ENCODE measurements at regions not wholly inside any gene's neighbourhood (a gene's known extent, or its start where the extent isn't known, plus 50 kb on each side); places are given as distances from the start of the nearest gene placed in this dataset.
"Not testable (repeated sequence)": the region's sequence is repeated elsewhere in the genome, so short reads cannot be mapped to it uniquely, and the experiment has no call there.

DNA sequence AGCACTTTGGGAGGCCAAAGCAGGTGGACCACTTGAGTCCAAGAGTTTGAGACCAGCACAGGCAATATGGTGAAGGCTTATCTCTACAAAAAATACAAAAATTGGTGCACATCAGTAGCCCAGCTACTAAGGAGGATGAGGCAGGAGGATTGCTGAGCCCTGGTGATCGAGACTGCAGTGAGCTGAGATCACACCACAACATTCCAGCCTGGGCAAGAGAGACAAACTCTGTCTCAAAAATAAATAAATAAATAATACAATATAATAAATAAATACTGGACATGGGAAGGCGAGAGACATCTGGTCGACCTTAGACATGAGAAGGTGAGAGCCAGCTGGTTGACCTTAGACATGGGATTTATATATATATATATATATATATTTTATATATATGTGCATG lies 119.8 kb upstream of the SLC38A4 start:
- no peak for DNase-seq (ENCODE audit: low spot score)

DNA sequence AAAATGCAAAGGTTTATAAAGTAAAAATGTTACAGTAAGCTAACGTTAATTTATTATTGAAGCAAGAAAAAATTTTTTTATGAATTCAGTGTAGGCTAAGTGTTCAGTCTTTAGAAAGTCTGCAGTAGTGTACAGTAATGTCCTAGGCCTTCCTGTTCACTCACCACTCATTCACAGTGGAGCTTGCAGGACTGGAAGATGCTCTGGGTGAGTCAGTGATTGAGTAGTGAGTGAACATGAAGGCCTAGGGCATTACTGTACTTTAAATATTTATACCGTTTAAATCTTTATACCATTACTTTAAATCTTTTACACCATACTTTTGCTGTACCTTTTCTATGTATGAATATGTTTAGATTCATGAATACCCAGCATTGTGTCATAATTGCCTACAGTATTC lies 120.3 kb upstream of the SLC38A4 start:
- DNase-seq (ENCODE audit: low spot score) = no peak

DNA sequence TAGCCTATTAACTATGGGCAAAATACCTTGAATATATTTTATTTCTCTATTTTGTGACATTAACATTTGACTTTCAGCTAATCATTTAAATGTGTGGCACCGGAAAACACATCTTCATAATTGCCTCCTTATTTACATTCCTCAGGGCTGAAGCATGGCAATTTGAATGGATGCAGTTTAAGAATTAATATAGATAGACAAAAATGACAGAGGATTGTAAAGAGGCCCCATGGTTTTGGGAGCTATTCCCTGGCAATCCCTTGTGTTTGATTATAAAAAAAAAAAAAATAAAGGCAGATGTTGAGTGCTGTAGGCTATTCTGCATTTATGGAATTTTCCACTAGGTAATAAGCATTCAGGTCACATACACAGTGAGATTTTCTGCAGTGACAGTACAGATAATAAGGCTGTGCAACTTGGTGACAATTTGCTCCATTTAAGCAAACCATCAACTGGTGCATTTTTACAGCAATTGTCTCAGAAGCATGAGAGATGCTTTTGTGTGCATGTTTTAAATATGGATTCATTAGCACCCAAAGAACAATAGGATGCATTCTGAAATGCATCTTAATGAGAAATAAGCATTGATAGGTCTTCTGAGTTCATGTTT lies 123.2 kb upstream of the SLC38A4 start:
- DNase-seq (ENCODE audit: low spot score) = no peak

DNA sequence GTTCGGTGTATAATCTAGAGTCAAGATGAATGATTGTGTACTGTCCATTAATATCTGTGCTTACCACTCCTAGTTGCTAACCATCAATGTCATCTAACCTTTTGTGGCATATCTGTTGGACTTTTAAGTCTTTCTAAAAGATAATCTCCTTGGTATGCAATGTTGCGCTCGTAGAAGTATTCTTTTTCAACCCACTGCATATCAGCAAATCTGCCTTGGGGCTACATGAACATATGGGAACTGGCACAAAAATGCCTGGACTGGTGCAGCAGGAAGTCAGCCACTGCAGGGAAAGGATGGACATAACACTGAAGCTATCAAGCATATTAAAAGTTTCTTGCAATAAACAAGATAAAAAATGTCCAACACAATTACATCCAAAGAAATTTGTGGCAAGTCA lies 124.3 kb upstream of the SLC38A4 start:
- no peak for DNase-seq (ENCODE audit: low spot score)

DNA sequence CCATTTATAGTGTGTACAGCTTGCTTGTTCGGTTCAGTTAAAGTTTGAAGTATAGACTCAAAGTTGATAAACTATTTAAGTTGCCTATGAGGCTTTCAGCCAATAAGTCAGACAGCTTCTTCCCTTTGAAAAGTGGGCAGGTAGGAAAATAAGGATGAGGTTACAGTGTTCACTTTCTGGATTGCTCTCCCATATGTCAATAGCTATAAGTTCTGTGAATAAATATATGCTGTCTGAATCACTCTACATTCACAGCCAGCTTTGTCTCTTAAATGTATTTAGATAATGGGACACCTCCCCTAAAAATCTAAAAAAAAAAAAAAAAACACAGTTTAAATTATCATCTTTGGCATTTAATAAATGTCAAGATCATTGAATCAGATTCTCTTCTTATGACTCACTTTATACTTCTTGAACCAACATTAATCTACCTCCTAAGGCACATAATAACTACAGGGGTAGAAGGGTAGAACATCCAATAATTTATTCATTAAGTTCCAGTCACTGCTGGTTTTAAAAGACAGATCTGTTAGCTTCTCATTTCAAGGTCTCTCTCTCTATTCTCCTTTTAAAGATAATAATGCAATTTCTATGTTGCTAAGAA lies 126.4 kb upstream of the PCED1B start:
- DNase-seq (ENCODE audit: low spot score) = no peak

DNA sequence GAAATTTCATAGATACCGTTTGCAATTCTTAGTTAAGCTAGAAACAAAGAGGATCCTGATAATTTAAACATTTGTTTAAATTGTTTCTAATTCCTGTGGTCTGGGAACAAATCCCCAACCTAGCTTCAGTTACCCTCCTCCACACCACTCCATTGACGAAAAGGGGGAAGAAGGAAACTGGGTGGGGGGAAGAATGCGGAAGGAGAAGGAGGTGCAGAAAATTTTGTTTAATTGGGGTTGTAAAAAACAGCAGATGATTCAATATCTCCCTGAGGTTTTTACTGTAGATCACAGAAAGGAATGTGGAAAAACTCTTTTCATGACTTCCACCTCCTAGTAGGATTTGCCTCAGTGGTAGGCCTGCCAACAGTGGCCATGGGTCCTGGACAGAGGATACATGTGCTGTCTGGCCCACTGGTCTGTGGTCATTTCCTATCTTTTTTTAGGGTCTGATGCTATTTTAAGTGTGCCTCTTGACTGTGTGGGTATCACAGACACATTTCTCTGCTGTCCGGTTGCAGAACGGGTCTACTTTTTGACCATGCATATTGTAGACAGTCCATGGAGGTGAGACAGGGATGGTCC lies 122.9 kb upstream of the PCED1B start:
- no peak for DNase-seq (ENCODE audit: low spot score)

DNA sequence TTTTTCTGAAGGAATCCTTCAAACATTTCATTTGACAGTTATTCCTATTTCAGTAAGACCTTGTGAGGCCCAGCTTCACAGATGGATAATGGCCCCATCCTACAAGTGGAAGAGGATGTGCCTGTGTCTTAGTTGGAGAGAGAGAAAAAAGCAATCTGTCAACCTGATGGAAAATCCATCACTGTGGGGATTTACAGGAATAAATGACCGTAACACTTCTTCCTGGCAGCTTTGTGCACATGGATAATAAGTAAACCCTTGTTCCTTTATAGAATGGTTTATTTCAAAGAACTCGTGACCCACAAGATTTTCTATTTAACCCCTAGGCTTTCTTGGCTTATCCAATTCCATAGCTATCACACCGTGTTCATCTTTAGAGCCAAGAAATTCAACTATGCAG lies 121.4 kb upstream of the PCED1B start:
- no peak for DNase-seq (ENCODE audit: low spot score)

DNA sequence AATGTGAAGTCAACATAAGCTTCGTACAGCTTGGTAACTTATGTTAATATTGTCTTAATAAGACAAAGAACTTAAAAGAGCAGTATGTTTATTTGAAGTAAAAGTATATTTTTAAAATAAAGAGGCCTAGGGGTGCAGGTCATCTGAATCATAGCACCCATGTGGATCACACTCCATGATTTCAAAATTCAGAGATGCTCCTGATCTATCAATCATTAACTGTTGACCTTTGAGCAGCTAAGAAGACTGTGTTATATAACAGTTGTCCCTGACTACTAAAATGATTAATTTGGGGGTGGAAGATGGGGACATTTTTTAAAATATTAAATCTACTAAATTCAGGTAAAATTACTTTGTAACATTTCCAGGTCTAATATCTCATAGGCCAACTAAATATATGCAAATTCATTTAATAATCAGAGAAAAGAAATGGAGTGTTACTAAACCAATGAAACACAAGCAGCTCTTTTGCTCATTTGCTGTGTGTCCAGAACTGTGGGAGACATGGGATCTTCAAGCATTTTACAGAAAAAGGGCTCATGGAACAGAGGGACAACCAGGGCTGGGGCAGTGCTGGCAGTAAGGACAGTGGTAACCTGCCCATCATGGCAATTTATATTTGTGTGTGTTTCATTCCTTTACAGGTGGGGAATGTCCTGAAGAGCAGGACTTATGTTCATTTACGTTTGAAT lies 120.7 kb upstream of the PCED1B start:
- no peak for DNase-seq (ENCODE audit: low spot score)

DNA sequence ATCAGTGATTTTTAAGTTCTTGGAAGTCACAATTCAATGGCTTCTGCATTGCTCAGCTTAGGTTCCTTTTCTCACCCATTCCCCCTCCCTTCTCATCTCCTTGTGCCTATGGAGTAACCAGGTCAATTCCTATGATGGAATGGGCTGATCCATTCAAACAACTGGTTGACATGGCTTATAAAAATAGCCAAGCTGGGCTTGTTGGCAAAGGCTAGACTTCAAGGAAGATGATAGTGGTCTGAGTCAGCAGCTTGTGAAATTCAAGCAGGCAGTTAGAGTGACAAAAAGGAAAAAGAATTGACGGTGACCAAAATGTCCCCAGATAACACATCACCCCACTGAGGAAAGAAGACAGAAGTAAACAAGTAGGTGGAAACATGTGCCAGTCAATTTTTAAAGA lies 119.9 kb upstream of the PCED1B start:
- DNase-seq (ENCODE audit: low spot score) = no peak

DNA sequence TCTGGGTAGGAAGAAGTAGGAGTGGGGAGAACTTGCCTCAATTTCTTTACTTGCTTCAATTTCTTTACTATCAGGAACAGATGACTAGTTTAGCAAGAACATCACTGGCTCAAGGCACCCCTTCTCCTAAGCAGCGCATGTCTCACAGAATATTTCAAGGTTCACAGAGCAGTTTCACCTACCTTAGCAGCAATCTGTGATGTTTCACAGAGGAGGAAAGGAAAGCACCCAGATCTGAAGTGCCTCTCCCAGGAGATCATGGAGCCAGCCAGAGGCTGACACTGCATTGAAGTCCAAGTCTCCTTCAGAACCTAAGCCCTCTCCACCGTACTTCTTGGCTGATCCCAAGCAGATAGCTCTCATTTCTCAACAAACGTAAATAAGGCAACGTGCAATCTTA lies 118.7 kb upstream of the PCED1B start:
- DNase-seq (ENCODE audit: low spot score) = no peak

DNA sequence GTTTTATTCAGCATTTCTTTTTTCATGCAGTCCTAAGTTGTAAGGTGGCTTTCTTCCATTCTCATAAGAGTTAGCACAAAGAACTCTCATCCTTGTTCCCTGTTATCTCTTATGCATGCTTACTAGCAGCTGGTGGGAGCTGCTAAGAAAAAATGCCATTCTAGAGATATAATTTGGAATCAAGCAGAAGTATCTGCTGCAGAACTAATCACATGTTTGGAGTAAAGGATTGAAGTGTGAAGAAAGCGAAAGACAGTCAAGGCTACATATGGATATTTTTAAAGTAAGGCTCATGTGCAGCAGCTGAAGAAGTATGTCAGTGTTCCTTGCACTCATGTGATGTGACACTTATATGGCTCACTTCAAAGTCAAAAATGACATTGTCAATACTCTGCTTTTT lies 116.2 kb upstream of the PCED1B start:
- DNase-seq (ENCODE audit: low spot score) = no peak

DNA sequence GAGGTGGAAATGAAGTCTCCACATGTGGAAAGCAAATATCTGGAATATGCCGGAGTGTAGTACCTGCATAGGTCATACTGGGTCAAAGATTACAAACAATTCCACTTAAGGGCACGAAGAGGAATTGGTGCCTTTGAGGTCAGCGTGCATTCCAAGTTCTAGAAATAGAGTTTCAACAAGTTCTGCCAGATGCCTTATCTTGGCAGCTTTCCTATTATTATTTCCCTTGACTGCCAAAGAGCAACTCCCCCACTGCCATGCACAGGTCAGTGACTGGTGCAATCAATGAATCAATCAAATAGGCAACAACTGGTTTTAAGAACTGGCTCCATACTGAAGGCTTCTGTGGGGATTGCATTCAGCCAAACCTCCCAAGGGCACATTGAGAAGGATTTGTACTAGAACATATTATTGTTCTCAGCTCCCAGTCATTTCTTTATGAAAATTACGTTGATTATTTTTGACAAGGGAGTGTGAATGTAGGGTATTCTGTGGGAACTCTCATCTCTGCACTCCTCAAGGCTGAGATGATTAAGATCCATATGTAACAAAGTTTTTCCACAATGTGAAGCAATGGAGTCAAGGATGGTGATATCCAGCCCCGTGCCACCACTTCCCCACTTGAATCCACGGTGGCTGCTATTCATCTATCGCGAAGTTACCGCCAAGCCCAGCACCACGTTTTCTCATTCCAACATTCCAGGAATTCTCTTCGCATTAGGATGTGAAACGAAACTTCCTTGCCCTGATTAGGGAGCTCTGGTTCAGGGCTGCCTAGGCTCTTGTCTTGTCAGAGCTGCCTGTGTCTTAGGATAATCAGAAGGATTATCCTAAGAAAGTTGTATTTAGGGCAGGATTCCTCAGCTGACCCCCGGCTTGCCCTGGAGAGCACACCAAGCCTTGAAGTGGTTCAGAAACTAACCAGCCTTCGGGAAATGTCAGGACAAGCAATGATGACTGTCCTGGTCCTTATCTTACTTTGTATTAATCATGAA lies 115.1 kb upstream of the PCED1B start:
- DNase-seq (ENCODE audit: low spot score) = no peak

DNA sequence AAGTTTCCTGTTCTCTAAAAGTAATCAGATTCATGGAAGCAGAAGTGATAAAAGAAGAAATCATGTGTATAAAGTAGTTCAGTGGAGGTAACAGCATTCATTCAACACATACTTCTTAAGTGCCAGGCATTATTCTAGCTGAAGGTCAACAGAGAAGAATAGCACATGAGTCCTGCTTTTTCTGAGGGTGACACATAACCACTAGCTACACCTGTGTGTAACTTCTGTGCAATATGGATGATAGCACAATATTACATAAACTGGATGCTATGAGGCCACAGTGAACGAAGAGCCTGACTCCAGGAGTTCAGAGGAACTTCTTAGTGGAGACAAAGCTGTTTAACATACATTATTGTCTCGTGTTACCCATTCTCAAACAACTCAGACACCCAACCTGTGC lies 114.3 kb upstream of the PCED1B start:
- no peak for DNase-seq (ENCODE audit: low spot score)

DNA sequence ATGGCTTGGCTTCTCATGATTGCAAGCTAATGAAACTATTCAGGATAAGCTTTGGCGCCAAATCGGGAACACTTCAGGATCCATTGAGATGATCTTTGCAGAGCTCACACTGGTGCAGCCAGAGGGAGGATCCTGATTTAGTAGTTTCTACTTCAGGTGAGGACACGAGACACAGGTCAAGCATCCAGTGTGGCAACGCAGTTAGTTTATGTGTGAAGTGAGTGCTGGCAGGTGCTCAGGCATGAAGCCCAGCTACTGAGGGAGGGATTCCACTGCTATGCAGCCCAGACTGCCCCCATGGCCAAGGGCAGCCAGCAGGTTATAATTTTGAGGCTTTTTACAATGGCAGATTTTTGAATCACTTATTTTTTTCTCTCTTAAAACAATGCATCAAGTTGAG lies 113.5 kb upstream of the PCED1B start:
- DNase-seq (ENCODE audit: low spot score) = no peak

DNA sequence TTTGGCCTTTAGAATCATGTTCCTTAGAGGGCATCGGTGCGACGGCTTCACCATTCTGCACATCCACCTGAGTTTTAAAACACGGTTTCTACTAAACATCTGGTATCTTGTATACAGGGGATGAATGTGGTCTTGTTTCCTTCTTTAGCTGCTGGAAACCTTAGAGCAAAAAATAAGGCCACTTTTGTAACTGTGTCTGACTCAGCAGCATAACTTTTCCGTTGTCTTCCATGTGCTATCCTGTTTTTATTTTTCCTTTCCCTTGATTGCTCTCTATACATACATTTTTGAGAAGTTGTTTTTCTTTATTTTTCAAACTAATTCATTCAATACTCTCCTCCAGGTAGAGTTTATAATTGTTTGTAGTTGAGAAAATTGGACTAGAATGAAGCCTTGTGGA lies 108.8 kb upstream of the PCED1B start:
- no peak for DNase-seq (ENCODE audit: low spot score)

DNA sequence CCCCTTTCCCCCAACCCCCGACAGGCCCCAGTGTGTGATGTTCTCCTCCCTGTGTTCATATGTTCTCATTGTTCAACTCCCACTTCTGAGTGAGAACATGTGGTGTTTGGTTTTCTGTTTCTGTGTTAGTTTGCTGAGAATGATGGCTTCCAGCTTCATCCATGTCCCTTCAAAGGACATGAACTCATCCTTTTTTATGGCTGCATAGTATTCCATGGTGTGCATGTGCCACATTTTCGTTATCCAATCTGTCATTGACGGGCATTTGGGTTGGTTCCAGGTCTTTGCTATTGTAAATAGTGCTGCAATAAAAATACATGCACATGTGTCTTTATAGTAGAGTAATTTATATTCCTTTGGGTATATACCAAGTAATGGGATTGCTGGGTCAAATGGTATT lies 105.5 kb upstream of the PCED1B start:
- not testable (repeated sequence) for DNase-seq (ENCODE audit: low spot score)

DNA sequence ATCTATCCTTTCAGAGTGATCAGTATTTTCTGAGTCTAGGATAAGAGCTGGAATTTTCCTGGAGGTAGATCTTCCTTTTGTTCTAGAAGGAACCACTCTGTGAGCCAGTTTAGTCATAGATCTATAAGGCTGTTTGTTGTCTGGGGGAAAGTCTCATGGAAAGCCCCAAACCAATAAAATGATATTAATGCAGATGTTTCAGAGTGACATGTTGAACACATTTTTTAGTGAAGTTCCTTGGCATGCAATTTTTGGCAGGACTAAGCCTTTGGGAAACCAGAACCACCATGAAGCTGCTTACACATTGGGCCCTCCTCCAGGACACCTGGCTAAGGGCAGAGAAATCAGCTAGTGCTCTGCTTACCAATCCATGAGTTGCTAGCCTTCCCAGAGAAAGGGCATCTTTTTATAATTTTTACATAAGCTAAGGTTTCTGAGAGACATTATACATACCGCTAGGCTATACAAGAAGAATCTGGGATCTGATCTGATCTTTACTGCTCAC lies 101.5 kb upstream of the PCED1B start:
- DNase-seq (ENCODE audit: low spot score) = no peak

DNA sequence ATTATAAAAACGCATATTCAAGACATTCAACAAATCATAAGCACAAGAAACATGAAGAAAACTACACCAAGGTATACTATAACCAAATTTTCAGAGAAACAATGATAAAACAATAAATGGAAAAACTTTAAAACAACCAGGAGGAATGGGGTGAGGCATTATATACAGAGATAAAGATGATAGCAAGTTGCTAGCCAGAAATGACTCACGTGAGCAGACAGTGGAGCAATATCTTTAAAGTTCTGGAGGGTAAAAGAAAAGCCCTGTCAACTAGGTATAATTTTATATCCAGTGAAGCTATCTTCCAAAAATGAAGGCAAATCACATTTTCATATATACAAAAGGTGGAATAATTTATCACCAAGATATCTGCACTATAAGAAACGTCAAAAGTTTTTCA lies 97.8 kb upstream of the PCED1B start:
- DNase-seq (ENCODE audit: low spot score) = no peak

DNA sequence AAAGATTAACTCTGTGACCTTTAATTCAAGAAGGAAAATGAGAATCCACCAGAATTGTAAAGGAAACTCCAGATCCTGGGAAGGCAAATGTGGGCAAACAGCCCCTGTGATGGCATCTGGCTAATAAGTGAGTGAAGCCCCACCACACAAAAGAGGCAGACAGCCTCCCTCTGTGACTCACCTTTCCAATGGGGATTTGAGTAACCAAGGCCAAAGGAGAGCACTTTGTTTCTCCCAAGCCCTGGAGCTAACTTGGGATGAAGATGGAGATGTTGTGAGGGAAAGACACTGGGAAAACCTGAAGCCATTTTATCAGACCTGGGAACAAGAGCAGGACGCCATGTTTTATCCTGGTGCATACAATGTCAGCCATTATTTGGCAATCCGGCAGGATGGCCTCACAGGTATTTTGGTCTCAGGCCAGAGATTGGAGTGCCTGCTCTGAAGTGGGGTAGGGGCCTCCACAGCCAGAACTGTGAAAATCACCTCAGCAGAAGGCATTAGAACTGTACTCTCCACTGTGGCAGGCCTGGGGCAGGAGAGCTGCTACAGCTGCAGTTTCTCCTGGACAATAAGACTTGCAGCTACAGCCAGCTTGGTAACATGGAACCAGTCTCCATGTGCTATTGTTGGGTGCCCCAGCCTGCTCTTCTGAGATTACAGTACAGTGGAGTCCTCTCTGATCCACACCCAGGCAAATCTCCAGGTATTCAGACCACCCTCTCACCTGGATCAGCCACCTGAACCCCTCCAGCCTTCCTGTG lies 96.6 kb upstream of the PCED1B start:
- DNase-seq (ENCODE audit: low spot score) = no peak

DNA sequence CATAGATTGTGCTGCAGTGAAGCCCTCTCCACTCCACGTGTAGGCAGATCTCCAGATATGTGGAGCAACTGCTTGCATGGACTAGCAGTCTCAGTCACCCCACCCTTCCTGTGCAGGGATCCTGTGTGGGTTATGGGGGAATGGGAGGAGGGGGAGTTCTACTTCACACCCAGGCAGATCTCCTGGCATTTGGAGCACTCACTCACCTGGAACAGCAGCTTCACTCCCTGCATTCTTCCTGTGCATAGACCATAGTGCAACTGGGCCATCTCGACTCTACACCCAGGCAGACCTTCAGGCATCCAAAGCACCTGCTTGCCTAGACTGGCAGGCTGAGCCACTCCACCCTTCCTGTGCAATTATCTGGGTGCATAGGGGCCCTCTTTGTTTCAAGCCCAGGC lies 96.0 kb upstream of the PCED1B start:
- no peak for DNase-seq (ENCODE audit: low spot score)

All from ureter (tissue), 1 donor.